GM19324 (cell line): ENCODE measurements at regions not wholly inside any gene's neighbourhood (a gene's known extent, or its start where the extent isn't known, plus 50 kb on each side); places are given as distances from the start of the nearest gene placed in this dataset.
"Not testable (repeated sequence)": the region's sequence is repeated elsewhere in the genome, so short reads cannot be mapped to it uniquely, and the experiment has no call there.

ENCODE experiments used
- ATAC-seq: cut with Tn5 transposase; IDR thresholded peaks from one replicate; pipeline ENCODE4 v1.9.1; 2021; ENCODE audit warnings: mild to moderate bottlenecking, moderate library complexity; ENCODE audit not compliant: unreplicated experiment, low FRiP score

- no peak for ATAC-seq
These were observed 57.8 kb downstream of the TRIL start for GRCh38 chr7:28900311-28900710.

- no peak for ATAC-seq
These were observed 64.2 kb downstream of the TRIL start for GRCh38 chr7:28893888-28894287.

- ATAC-seq = not testable (repeated sequence)
These were observed 66.3 kb downstream of the TRIL start for GRCh38 chr7:28891876-28892234.

GRCh38 chr7:28891192-28891875 is 66.8 kb downstream of the TRIL start:
- no peak for ATAC-seq

- ATAC-seq = peak; percentile 51
These were observed 68.0 kb downstream of the TRIL start for GRCh38 chr7:28890137-28890536.

GRCh38 chr7:28889290-28889689 is 68.8 kb downstream of the TRIL start:
- no peak for ATAC-seq

- no peak for ATAC-seq
These were observed 72.4 kb downstream of the TRIL start for GRCh38 chr7:28885771-28886170.

GRCh38 chr7:28882869-28883470 is 75.2 kb downstream of the TRIL start:
- no peak for ATAC-seq

- no peak for ATAC-seq
These were observed 79.0 kb downstream of the TRIL start for GRCh38 chr7:28879105-28879504.

- ATAC-seq = no peak
These were observed 79.6 kb downstream of the TRIL start for GRCh38 chr7:28878481-28878880.
